DMS153 treated with DMSO at 0.1 percent for 48 hours (cell line): ENCODE measurements at regions not wholly inside any gene's neighbourhood (a gene's known extent, or its start where the extent isn't known, plus 50 kb on each side); places are given as distances from the start of the nearest gene placed in this dataset.
A peak's percentile ranks its signal among the peaks of the same experiment; 100 is the strongest.
"Not testable (repeated sequence)": the region's sequence is repeated elsewhere in the genome, so short reads cannot be mapped to it uniquely, and the experiment has no call there.

ENCODE experiments used
- DNase-seq: peaks from one replicate; lab custom pipeline; 2025; ENCODE audit not compliant: unreplicated experiment; lab: John Stamatoyannopoulos, UW

- DNase-seq: not testable (repeated sequence)
Measured at GRCh38 chr17:27365329-27365945, 71.5 kb downstream of the WSB1 start.

- DNase-seq: no peak
Measured at GRCh38 chr17:27366437-27366836, 72.5 kb downstream of the WSB1 start.

GRCh38 chr17:27367121-27367981 is 73.4 kb downstream of the WSB1 start:
- no peak for DNase-seq

- DNase-seq: no peak
Measured at GRCh38 chr17:27368151-27368795, 74.4 kb downstream of the WSB1 start.

GRCh38 chr17:27368980-27369379 is 75.1 kb downstream of the WSB1 start:
- no peak for DNase-seq

GRCh38 chr17:27370776-27371175 is 76.9 kb downstream of the WSB1 start:
- no peak for DNase-seq

- DNase-seq: not testable (repeated sequence)
Measured at GRCh38 chr17:27373695-27374094, 79.8 kb downstream of the WSB1 start.

- DNase-seq: no peak
Measured at GRCh38 chr17:27376637-27377547, 79.4 kb upstream of the KSR1 start.

- DNase-seq: no peak
Measured at GRCh38 chr17:27378482-27379175, 77.6 kb upstream of the KSR1 start.

GRCh38 chr17:27379888-27380533 is 76.2 kb upstream of the KSR1 start:
- no peak for DNase-seq

GRCh38 chr17:27380551-27380950 is 75.7 kb upstream of the KSR1 start:
- DNase-seq: no peak

- DNase-seq: peak; percentile 5
Measured at GRCh38 chr17:27381007-27381501, 75.2 kb upstream of the KSR1 start.

GRCh38 chr17:27382025-27382424 is 74.2 kb upstream of the KSR1 start:
- no peak for DNase-seq

GRCh38 chr17:27384261-27384701 is 72.0 kb upstream of the KSR1 start:
- no peak for DNase-seq

GRCh38 chr17:27384726-27385125 is 71.5 kb upstream of the KSR1 start:
- no peak for DNase-seq

GRCh38 chr17:27385626-27386025 is 70.6 kb upstream of the KSR1 start:
- no peak for DNase-seq

- DNase-seq: no peak
Measured at GRCh38 chr17:27386206-27387075, 69.8 kb upstream of the KSR1 start.

GRCh38 chr17:27389542-27390140 is 66.6 kb upstream of the KSR1 start:
- DNase-seq: no peak
